ENCODE measurements at regions not wholly inside any gene's neighbourhood (a gene's known extent, or its start where the extent isn't known, plus 50 kb on each side); places are given as distances from the start of the nearest gene placed in this dataset.

GRCh38 chr15:97459771-97460170, 500.7 kb upstream of the ARRDC4 start:
- WGBS = 55% methylated on average over 1 of the region's 1 CpG
- no peak overlapping the region for H3K4me3 ChIP-seq
- H3K4me1 ChIP-seq (replicated peaks) = no peaks in the 10 kb centered on the region
- no peaks in the 10 kb centered on the region for H3K27me3 ChIP-seq (replicated peaks; ENCODE audit: insufficient read depth)
- no peak overlapping the region for H3K27ac ChIP-seq
- no peaks in the 10 kb centered on the region for H3K36me3 ChIP-seq
- intact Hi-C loops (cut with DNase I) = no loop called here
- no peaks in the 10 kb centered on the region for H3K9me3 ChIP-seq
- TF ChIP-seq CTCF (IDR thresholded peaks at IDR 0.05) (no peak), POLR2A (IDR thresholded peaks at IDR 0.05) (no peak), POLR2AphosphoS5 (IDR thresholded peaks at IDR 0.05) (no peak)
- DNase-seq (ENCODE audit: low spot score) = no peak

- DNase-seq (ENCODE audit: low spot score) = no peak
- H3K27ac ChIP-seq = no peak overlapping the region
- no peaks in the 10 kb centered on the region for H3K27me3 ChIP-seq (replicated peaks; ENCODE audit: insufficient read depth)
- H3K4me1 ChIP-seq (replicated peaks) = no peaks in the 10 kb centered on the region
- H3K4me3 ChIP-seq = no peak overlapping the region
- no peaks in the 10 kb centered on the region for H3K36me3 ChIP-seq
- intact Hi-C loops (cut with DNase I) = no loop called here
- 7% methylated on average over 1 of the region's 1 CpG for WGBS
- H3K9me3 ChIP-seq = no peaks in the 10 kb centered on the region
- TF ChIP-seq CTCF (IDR thresholded peaks at IDR 0.05) (no peak), POLR2AphosphoS5 (IDR thresholded peaks at IDR 0.05) (no peak), POLR2A (IDR thresholded peaks at IDR 0.05) (no peak)
Measured at GRCh38 chr15:97461226-97461625, 499.3 kb upstream of the ARRDC4 start.

GRCh38 chr15:97463696-97464095, 496.8 kb upstream of the ARRDC4 start:
- intact Hi-C loops (cut with DNase I) = no loop called here
- TF ChIP-seq POLR2A (IDR thresholded peaks at IDR 0.05) = no peak
- no peak for TF ChIP-seq CTCF (IDR thresholded peaks at IDR 0.05)
- TF ChIP-seq POLR2AphosphoS5 (IDR thresholded peaks at IDR 0.05) = no peak

GRCh38 chr15:97470417-97470816, 490.1 kb upstream of the ARRDC4 start:
- intact Hi-C loops (cut with DNase I) = no loop called here
- Histone ChIP-seq H3K36me3 (no peaks in the 10 kb centered on the region), H3K27me3 (replicated peaks; ENCODE audit: insufficient read depth) (no peaks in the 10 kb centered on the region), H3K9me3 (no peaks in the 10 kb centered on the region), H3K4me1 (replicated peaks) (no peaks in the 10 kb centered on the region), H3K4me3 (no peak overlapping the region), H3K27ac (no peak overlapping the region)
- DNase-seq (ENCODE audit: low spot score) = no peak
- TF ChIP-seq POLR2AphosphoS5 (IDR thresholded peaks at IDR 0.05) (no peak), CTCF (IDR thresholded peaks at IDR 0.05) (no peak), POLR2A (IDR thresholded peaks at IDR 0.05) (no peak)

More at GRCh38 chr15:97463696-97464095, 496.8 kb upstream of the ARRDC4 start:
- no peak overlapping the region for H3K27ac ChIP-seq
- H3K27me3 ChIP-seq (replicated peaks; ENCODE audit: insufficient read depth) = no peaks in the 10 kb centered on the region
- DNase-seq (ENCODE audit: low spot score) = no peak
- H3K9me3 ChIP-seq = no peaks in the 10 kb centered on the region
- no peaks in the 10 kb centered on the region for H3K36me3 ChIP-seq
- H3K4me1 ChIP-seq (replicated peaks) = no peaks in the 10 kb centered on the region
- WGBS = 59% methylated on average over 4 of the region's 4 CpGs
- no peak overlapping the region for H3K4me3 ChIP-seq

- no peaks in the 10 kb centered on the region for H3K4me1 ChIP-seq (replicated peaks)
- H3K27ac ChIP-seq = no peak overlapping the region
- DNase-seq (ENCODE audit: low spot score) = no peak
- H3K27me3 ChIP-seq (replicated peaks; ENCODE audit: insufficient read depth) = no peaks in the 10 kb centered on the region
- intact Hi-C loops (cut with DNase I) = no loop called here
- H3K9me3 ChIP-seq = no peaks in the 10 kb centered on the region
- WGBS = 73% methylated on average over 1 of the region's 1 CpG
- no peak for TF ChIP-seq CTCF (IDR thresholded peaks at IDR 0.05)
- TF ChIP-seq POLR2A (IDR thresholded peaks at IDR 0.05) = no peak
- H3K36me3 ChIP-seq = no peaks in the 10 kb centered on the region
- H3K4me3 ChIP-seq = no peak overlapping the region
Measured at GRCh38 chr15:97473627-97474026, 486.9 kb upstream of the ARRDC4 start.

All from prostate gland (tissue), 2 donors.